ENCODE measurements at regions not wholly inside any gene's neighbourhood (a gene's known extent, or its start where the extent isn't known, plus 50 kb on each side); places are given as distances from the start of the nearest gene placed in this dataset.

DNA sequence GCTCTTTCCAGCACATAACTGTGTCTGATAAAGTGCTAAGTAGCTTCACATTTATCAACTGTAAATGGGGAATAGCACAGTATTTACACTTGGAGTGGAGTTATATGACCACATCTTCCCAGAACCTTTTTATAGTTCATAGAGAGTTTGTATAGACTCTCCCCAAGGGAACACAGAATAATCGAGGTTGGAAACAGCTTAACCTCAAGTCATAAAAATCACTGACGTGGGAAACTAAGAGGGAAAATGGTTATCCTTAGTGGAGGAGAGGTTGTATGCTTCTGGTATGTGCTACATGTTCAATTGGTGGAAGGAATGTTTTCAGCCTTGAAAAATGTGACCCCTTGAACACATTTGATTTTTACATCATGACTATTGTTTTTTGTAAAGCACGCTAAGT lies 167.9 kb upstream of the KIAA1217 start:
- no peaks in the 10 kb centered on the region for H3F3A ChIP-seq (ENCODE audit: insufficient read depth, low read depth)
- H3K4me1 ChIP-seq (replicated peaks; ENCODE audit: insufficient read depth), result no peaks in the 10 kb centered on the region
- H3K9me3 ChIP-seq (ENCODE audit: insufficient read depth, low read depth), result no peaks in the 10 kb centered on the region
- no peaks in the 10 kb centered on the region for H3K9me2 ChIP-seq (ENCODE audit: insufficient read depth)
- H3K36me3 ChIP-seq (ENCODE audit: low read depth), result no peaks in the 10 kb centered on the region
- H3K27ac ChIP-seq, result no peak overlapping the region
- H3K4me3 ChIP-seq, result no peak overlapping the region
- ChIA-PET POLR2A (ENCODE audit: unreplicated experiment) (no interaction called here), CTCF (no interaction called here)
- no peaks in the 10 kb centered on the region for H3K79me2 ChIP-seq (ENCODE audit: low read depth)
- intact Hi-C loops (cut with micrococcal nuclease; ENCODE audit: unreplicated experiment), result no loop called here
- H3K27me3 ChIP-seq (ENCODE audit: insufficient read depth, low read depth), result 0 out of 2 replicates have a peak, but pooled peaks cover 5% of the 10 kb centered on the region
- no peaks in the 10 kb centered on the region for H4K20me1 ChIP-seq (ENCODE audit: insufficient read depth)
- no peak for DNase-seq
- no peak overlapping the region for H3K4me2 ChIP-seq
- TF ChIP-seq, protein P1, sequence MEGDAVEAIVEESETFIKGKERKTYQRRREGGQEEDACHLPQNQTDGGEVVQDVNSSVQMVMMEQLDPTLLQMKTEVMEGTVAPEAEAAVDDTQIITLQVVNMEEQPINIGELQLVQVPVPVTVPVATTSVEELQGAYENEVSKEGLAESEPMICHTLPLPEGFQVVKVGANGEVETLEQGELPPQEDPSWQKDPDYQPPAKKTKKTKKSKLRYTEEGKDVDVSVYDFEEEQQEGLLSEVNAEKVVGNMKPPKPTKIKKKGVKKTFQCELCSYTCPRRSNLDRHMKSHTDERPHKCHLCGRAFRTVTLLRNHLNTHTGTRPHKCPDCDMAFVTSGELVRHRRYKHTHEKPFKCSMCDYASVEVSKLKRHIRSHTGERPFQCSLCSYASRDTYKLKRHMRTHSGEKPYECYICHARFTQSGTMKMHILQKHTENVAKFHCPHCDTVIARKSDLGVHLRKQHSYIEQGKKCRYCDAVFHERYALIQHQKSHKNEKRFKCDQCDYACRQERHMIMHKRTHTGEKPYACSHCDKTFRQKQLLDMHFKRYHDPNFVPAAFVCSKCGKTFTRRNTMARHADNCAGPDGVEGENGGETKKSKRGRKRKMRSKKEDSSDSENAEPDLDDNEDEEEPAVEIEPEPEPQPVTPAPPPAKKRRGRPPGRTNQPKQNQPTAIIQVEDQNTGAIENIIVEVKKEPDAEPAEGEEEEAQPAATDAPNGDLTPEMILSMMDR (conservative IDR thresholded peaks at IDR 0.05), result no peak
- no peak for TF ChIP-seq EZH2 (IDR thresholded peaks at IDR 0.05; ENCODE audit: low read depth)
- no TSS peak for BruUV-seq (replicated peaks)
- no peak overlapping the region for H2AFZ ChIP-seq

DNA sequence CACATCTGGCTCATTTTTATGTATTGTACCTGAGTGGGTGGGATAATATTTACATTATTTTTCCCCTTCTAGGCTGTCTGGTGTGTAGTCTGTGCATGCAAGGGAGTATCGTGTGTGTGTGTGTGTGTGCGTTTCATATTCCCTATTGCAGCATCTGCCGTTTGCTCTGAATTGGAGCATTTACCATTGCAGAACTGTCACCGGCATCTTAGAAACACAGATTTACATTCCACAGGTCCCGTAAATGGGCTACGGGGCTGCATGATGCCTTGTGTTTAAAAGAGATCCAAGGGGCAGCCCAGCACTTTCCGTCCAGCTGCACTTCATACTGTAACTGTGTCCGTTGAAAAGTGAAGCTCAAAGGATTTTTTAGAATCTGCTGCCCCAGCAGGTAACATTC lies 167.1 kb upstream of the KIAA1217 start:
- H3K27me3 ChIP-seq (ENCODE audit: insufficient read depth, low read depth), result 0 out of 2 replicates have a peak, but pooled peaks cover 5% of the 10 kb centered on the region
- H3K27ac ChIP-seq, result no peak overlapping the region
- ChIA-PET POLR2A (ENCODE audit: unreplicated experiment) (no interaction called here), CTCF (no interaction called here)
- H3K4me1 ChIP-seq (replicated peaks; ENCODE audit: insufficient read depth), result no peaks in the 10 kb centered on the region
- H3K36me3 ChIP-seq (ENCODE audit: low read depth), result no peaks in the 10 kb centered on the region
- H4K20me1 ChIP-seq (ENCODE audit: insufficient read depth), result no peaks in the 10 kb centered on the region
- TF ChIP-seq, protein P1 (conservative IDR thresholded peaks at IDR 0.05), result no peak
- no peak for TF ChIP-seq EZH2 (IDR thresholded peaks at IDR 0.05; ENCODE audit: low read depth)
- H3K79me2 ChIP-seq (ENCODE audit: low read depth), result no peaks in the 10 kb centered on the region
- no peak overlapping the region for H2AFZ ChIP-seq
- H3K9me2 ChIP-seq (ENCODE audit: insufficient read depth), result no peaks in the 10 kb centered on the region
- H3K4me2 ChIP-seq, result no peak overlapping the region
- H3K4me3 ChIP-seq, result no peak overlapping the region
- intact Hi-C loops (cut with micrococcal nuclease; ENCODE audit: unreplicated experiment), result no loop called here
- no TSS peak for BruUV-seq (replicated peaks)
- DNase-seq, result no peak
- no peaks in the 10 kb centered on the region for H3K9me3 ChIP-seq (ENCODE audit: insufficient read depth, low read depth)
- no peaks in the 10 kb centered on the region for H3F3A ChIP-seq (ENCODE audit: insufficient read depth, low read depth)

DNA sequence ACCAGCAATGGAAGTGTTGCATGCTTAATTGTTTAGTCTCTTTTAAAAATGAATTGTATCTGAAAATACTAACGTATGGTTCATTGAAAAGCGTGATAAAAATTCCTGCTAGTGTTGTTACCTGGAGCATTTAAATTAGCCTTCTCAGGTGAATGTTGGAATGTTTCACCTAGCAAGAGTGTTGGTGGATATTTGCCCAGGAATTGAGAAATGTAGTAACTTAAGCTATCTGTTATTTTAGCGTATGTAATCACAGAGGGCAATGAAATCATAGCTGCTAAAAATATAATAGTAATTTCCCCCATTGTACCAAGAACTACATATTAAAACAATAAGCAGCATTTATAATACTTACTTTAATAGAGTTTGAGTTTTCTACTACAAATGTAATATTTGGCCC lies 166.1 kb upstream of the KIAA1217 start:
- CTCF ChIA-PET, result no interaction called here
- no peak overlapping the region for H3K4me2 ChIP-seq
- no peaks in the 10 kb centered on the region for H3K9me2 ChIP-seq (ENCODE audit: insufficient read depth)
- H3K27me3 ChIP-seq (ENCODE audit: insufficient read depth, low read depth), result 0 out of 2 replicates have a peak, but pooled peaks cover 5% of the 10 kb centered on the region
- no TSS peak for BruUV-seq (replicated peaks)
- POLR2A ChIA-PET (ENCODE audit: unreplicated experiment), result no interaction called here
- intact Hi-C loops (cut with micrococcal nuclease; ENCODE audit: unreplicated experiment), result no loop called here
- no peak for DNase-seq
- H3K36me3 ChIP-seq (ENCODE audit: low read depth), result no peaks in the 10 kb centered on the region
- no peak overlapping the region for H3K27ac ChIP-seq
- H3K4me1 ChIP-seq (replicated peaks; ENCODE audit: insufficient read depth), result no peaks in the 10 kb centered on the region
- no peak overlapping the region for H2AFZ ChIP-seq
- TF ChIP-seq, protein P1 (conservative IDR thresholded peaks at IDR 0.05), result no peak
- no peak for TF ChIP-seq EZH2 (IDR thresholded peaks at IDR 0.05; ENCODE audit: low read depth)
- no peak overlapping the region for H3K4me3 ChIP-seq
- H3K9me3 ChIP-seq (ENCODE audit: insufficient read depth, low read depth), result no peaks in the 10 kb centered on the region
- H3F3A ChIP-seq (ENCODE audit: insufficient read depth, low read depth), result no peaks in the 10 kb centered on the region
- H4K20me1 ChIP-seq (ENCODE audit: insufficient read depth), result no peaks in the 10 kb centered on the region
- no peaks in the 10 kb centered on the region for H3K79me2 ChIP-seq (ENCODE audit: low read depth)
